ENCODE measurements at regions not wholly inside any gene's neighbourhood (a gene's known extent, or its start where the extent isn't known, plus 50 kb on each side); places are given as distances from the start of the nearest gene placed in this dataset.

DNA sequence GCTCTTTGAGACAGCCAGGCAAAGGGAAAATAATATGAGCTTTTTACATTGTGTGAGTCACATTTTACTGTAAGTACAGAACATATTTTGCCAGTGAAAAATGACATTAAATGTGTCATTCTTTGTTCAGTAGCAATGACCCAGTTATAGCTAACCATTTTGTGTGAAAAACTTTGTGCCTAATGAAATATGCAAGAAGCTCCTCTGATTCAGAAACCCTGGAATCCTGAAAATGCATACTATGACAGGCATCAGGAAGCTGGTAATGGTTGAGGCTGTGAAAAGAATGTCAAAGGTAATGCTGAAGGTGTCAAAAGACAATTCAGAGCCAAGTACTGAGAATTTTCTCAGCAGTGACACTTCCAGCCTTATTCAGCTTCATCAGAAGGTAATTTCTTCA, 549.5 kb upstream of the SMIM31 start:
- Histone ChIP-seq H3K27ac (ENCODE audit: low read length) (peak overlapping the region; percentile 55), H3K27me3 (ENCODE audit: insufficient read depth, low read depth, low read length) (no peaks in the 10 kb centered on the region), H3F3A (ENCODE audit: insufficient read depth, low read length, poor library complexity, severe bottlenecking) (peaks cover 3% of the 10 kb centered on the region), H3K9me2 (ENCODE audit: insufficient read depth, low read length) (no peaks in the 10 kb centered on the region), H3K4me3 (ENCODE audit: low read length) (peak overlapping the region; percentile 12), H2AFZ (ENCODE audit: low read depth, low read length) (no peak overlapping the region), H3K4me2 (ENCODE audit: low read length) (no peak overlapping the region), H3K36me3 (ENCODE audit: insufficient read depth, low read length) (no peaks in the 10 kb centered on the region), H3K9ac (ENCODE audit: low read length) (peak overlapping the region; percentile 1), H3K79me2 (replicated peaks; ENCODE audit: insufficient read depth, low read length) (no peaks in the 10 kb centered on the region), H3K9me3 (ENCODE audit: low read length) (no peaks in the 10 kb centered on the region), H4K20me1 (ENCODE audit: insufficient read depth) (no peaks in the 10 kb centered on the region)
- TF ChIP-seq EP300 (conservative IDR thresholded peaks at IDR 0.05; ENCODE audit: poor library complexity, severe bottlenecking) (peak; percentile 98), RAD21 (conservative IDR thresholded peaks at IDR 0.05) (peak; percentile 42), TAF1 (IDR thresholded peaks at IDR 0.05; ENCODE audit: low read depth) (no peak), EZH2 (IDR thresholded peaks at IDR 0.05; ENCODE audit: borderline replicate concordance, insufficient read depth, low read length, poor library complexity, severe bottlenecking) (no peak), POLR2AphosphoS5 (IDR thresholded peaks at IDR 0.05) (peak; percentile 89), MXI1 (conservative IDR thresholded peaks at IDR 0.05; ENCODE audit: poor library complexity, severe bottlenecking) (no peak)
- TF ChIP-seq, protein P1, sequence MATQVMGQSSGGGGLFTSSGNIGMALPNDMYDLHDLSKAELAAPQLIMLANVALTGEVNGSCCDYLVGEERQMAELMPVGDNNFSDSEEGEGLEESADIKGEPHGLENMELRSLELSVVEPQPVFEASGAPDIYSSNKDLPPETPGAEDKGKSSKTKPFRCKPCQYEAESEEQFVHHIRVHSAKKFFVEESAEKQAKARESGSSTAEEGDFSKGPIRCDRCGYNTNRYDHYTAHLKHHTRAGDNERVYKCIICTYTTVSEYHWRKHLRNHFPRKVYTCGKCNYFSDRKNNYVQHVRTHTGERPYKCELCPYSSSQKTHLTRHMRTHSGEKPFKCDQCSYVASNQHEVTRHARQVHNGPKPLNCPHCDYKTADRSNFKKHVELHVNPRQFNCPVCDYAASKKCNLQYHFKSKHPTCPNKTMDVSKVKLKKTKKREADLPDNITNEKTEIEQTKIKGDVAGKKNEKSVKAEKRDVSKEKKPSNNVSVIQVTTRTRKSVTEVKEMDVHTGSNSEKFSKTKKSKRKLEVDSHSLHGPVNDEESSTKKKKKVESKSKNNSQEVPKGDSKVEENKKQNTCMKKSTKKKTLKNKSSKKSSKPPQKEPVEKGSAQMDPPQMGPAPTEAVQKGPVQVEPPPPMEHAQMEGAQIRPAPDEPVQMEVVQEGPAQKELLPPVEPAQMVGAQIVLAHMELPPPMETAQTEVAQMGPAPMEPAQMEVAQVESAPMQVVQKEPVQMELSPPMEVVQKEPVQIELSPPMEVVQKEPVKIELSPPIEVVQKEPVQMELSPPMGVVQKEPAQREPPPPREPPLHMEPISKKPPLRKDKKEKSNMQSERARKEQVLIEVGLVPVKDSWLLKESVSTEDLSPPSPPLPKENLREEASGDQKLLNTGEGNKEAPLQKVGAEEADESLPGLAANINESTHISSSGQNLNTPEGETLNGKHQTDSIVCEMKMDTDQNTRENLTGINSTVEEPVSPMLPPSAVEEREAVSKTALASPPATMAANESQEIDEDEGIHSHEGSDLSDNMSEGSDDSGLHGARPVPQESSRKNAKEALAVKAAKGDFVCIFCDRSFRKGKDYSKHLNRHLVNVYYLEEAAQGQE (IDR thresholded peaks at IDR 0.05; ENCODE audit: borderline replicate concordance): peak; percentile 98

DNA sequence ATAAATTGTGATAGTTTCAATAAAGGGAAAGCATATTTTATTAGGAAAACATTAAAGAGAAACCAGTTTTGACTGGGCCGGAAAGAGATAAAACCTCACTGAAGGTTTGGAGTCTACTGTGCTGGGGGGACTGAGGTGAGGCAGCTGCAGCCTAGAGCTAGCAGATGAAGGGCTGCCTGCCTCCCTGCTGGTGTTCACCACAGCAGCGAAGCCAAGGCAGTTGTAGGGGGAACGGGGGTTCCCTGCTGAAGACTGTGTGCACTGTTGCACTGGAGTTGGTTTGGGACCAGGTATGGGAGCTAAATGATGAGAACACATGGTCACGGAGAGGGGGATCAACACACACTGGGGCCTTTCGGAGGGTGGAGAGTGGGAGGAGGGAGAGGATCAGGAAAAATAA, 546.5 kb upstream of the SMIM31 start:
- H3K9me2 ChIP-seq (ENCODE audit: insufficient read depth, low read length): no peaks in the 10 kb centered on the region
- no peaks in the 10 kb centered on the region for H3K79me2 ChIP-seq (replicated peaks; ENCODE audit: insufficient read depth, low read length)
- H3K4me3 ChIP-seq (ENCODE audit: low read length): no peak overlapping the region
- H3K4me2 ChIP-seq (ENCODE audit: low read length): no peak overlapping the region
- no peak overlapping the region for H3K27ac ChIP-seq (ENCODE audit: low read length)
- no peaks in the 10 kb centered on the region for H3K27me3 ChIP-seq (ENCODE audit: insufficient read depth, low read depth, low read length)
- H2AFZ ChIP-seq (ENCODE audit: low read depth, low read length): no peak overlapping the region
- no peaks in the 10 kb centered on the region for H3K9me3 ChIP-seq (ENCODE audit: low read length)
- no peaks in the 10 kb centered on the region for H3F3A ChIP-seq (ENCODE audit: insufficient read depth, low read length, poor library complexity, severe bottlenecking)
- TF ChIP-seq, protein P1 (IDR thresholded peaks at IDR 0.05; ENCODE audit: borderline replicate concordance): no peak
- TF ChIP-seq CTCF (IDR thresholded peaks at IDR 0.05; ENCODE audit: poor library complexity, severe bottlenecking) (no peak), EZH2 (IDR thresholded peaks at IDR 0.05; ENCODE audit: borderline replicate concordance, insufficient read depth, low read length, poor library complexity, severe bottlenecking) (no peak), RAD21 (conservative IDR thresholded peaks at IDR 0.05) (no peak), EP300 (conservative IDR thresholded peaks at IDR 0.05; ENCODE audit: poor library complexity, severe bottlenecking) (no peak), TAF1 (IDR thresholded peaks at IDR 0.05; ENCODE audit: low read depth) (no peak), SMC3 (conservative IDR thresholded peaks at IDR 0.05; ENCODE audit: poor library complexity) (no peak)
- H3K36me3 ChIP-seq (ENCODE audit: insufficient read depth, low read length): no peaks in the 10 kb centered on the region
- no peaks in the 10 kb centered on the region for H4K20me1 ChIP-seq (ENCODE audit: insufficient read depth)
- no peak overlapping the region for H3K9ac ChIP-seq (ENCODE audit: low read length)
